ENCODE measurements at regions not wholly inside any gene's neighbourhood (a gene's known extent, or its start where the extent isn't known, plus 50 kb on each side); places are given as distances from the start of the nearest gene placed in this dataset.

DNA sequence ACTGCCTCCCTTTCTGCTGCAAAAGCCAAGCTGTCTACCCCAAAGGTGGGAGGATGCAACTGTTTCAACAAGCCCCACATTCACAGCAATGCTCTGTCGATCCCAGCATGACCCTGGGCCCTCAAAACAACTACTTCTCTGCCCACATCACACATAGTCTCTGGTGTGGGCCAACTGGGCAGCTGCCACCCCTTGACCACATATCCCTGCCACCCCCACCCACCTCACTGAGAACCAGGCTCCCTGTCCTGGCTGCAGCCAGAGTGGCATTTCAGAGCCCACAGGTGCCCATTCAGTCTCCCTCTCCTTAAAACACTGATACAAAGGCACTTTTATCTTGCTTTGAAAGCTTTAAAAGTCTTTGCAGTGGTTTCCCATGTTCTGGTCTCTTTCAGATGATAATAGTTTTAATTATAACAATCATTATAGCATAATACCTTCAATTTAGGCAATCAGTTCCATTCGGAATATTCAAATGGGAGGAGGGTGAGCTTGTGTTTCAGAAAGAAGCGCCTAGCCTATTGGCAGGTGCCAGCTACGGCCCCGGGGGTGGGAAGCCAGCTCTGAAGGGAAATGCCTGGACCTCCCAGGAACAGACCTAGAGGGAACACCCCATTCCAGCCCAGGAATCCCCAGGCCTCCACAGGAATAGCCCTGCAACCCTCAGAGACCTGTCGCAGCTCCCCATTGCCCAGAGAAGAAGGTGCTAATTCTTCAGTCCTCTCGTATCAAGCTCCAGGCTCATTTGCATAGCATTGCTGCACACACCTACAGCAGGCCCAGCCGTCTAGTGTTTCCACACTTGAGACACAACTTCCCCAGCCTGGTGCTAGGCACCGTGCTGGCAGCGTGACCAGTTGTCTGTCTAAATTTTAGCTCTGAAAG, 90.8 kb downstream of the C5orf15 start:
- Histone ChIP-seq H3K4me3 (ENCODE audit: low read depth, low read length, poor library complexity, severe bottlenecking) (no peak overlapping the region), H3K4me2 (ENCODE audit: low read length) (no peak overlapping the region), H3K79me2 (ENCODE audit: insufficient read depth, low read depth, low read length) (no peaks in the 10 kb centered on the region), H3K9me2 (ENCODE audit: insufficient read depth, low read length) (no peaks in the 10 kb centered on the region), H3K27ac (ENCODE audit: low read depth, low read length, poor library complexity, severe bottlenecking) (no peak overlapping the region), H2AFZ (ENCODE audit: low read length) (no peak overlapping the region), H4K20me1 (ENCODE audit: insufficient read depth, low read length) (no peaks in the 10 kb centered on the region), H3K4me1 (ENCODE audit: insufficient read depth, low read length, poor library complexity, severe bottlenecking) (no peaks in the 10 kb centered on the region), H3K9me3 (ENCODE audit: low read length) (no peaks in the 10 kb centered on the region), H3K36me3 (ENCODE audit: insufficient read depth, low read length) (no peaks in the 10 kb centered on the region)
- TF ChIP-seq EZH2phosphoT487 (IDR thresholded peaks at IDR 0.05; ENCODE audit: borderline replicate concordance, low read depth, low read length): no peak
- TF ChIP-seq, protein P1, sequence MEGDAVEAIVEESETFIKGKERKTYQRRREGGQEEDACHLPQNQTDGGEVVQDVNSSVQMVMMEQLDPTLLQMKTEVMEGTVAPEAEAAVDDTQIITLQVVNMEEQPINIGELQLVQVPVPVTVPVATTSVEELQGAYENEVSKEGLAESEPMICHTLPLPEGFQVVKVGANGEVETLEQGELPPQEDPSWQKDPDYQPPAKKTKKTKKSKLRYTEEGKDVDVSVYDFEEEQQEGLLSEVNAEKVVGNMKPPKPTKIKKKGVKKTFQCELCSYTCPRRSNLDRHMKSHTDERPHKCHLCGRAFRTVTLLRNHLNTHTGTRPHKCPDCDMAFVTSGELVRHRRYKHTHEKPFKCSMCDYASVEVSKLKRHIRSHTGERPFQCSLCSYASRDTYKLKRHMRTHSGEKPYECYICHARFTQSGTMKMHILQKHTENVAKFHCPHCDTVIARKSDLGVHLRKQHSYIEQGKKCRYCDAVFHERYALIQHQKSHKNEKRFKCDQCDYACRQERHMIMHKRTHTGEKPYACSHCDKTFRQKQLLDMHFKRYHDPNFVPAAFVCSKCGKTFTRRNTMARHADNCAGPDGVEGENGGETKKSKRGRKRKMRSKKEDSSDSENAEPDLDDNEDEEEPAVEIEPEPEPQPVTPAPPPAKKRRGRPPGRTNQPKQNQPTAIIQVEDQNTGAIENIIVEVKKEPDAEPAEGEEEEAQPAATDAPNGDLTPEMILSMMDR (conservative IDR thresholded peaks at IDR 0.05; ENCODE audit: low read length): no peak
- intact Hi-C loops (cut with micrococcal nuclease; ENCODE audit: unreplicated experiment): no loop called here
- CTCF ChIA-PET (ENCODE audit: unreplicated experiment): interaction anchor here (0.8 kb wide), 1 partner anchor 9 kb away, joined by 3 read pairs; no protein-coding TSS in a partner anchor
- POLR2A ChIA-PET: no interaction called here
- DNase-seq (ENCODE audit: low spot score): no peak
- BruUV-seq (replicated peaks): no TSS peak

DNA sequence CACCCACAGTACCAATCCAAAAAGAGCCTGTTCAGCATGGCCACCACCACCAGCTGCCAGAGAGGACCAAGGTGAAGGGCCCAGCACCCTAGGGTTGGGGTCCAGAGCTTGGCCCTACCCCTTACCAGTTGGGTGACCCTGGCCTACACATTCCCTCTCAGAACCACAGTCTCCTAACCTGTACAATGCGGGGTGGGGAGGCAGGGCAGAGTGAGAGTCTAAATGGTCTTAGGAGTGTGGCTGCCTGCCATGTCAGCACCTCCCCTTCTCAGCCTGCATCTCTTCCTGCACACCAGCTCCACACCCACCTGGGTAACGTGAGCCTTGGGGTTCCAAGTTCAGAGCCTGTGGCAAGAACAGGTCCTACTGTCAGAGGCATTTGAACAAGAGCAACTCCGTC, 92.2 kb downstream of the C5orf15 start:
- BruUV-seq (replicated peaks): no TSS peak
- TF ChIP-seq, protein P1 (conservative IDR thresholded peaks at IDR 0.05; ENCODE audit: low read length): no peak
- TF ChIP-seq EZH2phosphoT487 (IDR thresholded peaks at IDR 0.05; ENCODE audit: borderline replicate concordance, low read depth, low read length): no peak
- Histone ChIP-seq H3K9me3 (ENCODE audit: low read length) (no peaks in the 10 kb centered on the region), H3K36me3 (ENCODE audit: insufficient read depth, low read length) (no peaks in the 10 kb centered on the region), H3K4me2 (ENCODE audit: low read length) (no peak overlapping the region), H3K4me3 (ENCODE audit: low read depth, low read length, poor library complexity, severe bottlenecking) (no peak overlapping the region), H3K79me2 (ENCODE audit: insufficient read depth, low read depth, low read length) (no peaks in the 10 kb centered on the region), H3K4me1 (ENCODE audit: insufficient read depth, low read length, poor library complexity, severe bottlenecking) (no peaks in the 10 kb centered on the region), H4K20me1 (ENCODE audit: insufficient read depth, low read length) (no peaks in the 10 kb centered on the region), H3K9me2 (ENCODE audit: insufficient read depth, low read length) (no peaks in the 10 kb centered on the region), H2AFZ (ENCODE audit: low read length) (no peak overlapping the region), H3K27ac (ENCODE audit: low read depth, low read length, poor library complexity, severe bottlenecking) (no peak overlapping the region)
- ChIA-PET POLR2A (no interaction called here), CTCF (ENCODE audit: unreplicated experiment) (no interaction called here)
- intact Hi-C loops (cut with micrococcal nuclease; ENCODE audit: unreplicated experiment): no loop called here
- no peak for DNase-seq (ENCODE audit: low spot score)

DNA sequence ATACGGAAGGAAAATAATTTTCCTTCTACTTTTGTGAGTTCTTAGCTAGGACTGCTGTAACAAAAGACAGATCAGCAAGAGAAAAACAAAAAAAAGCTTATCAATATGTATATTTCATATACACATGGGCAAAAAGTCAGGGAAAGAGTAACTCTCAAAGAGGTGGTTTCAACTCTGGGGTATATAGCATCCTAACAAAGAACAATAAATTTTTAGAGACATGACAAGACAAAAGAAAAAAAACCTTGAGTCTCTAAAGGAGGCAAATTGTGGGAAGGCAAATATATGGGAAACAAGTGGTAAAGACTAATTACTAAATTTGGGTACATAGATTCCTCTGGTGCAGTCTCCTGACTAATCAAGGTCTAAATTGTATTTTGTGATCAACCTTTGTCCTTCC, 93.2 kb downstream of the C5orf15 start:
- Histone ChIP-seq H2AFZ (ENCODE audit: low read length) (no peak overlapping the region), H3K79me2 (ENCODE audit: insufficient read depth, low read depth, low read length) (no peaks in the 10 kb centered on the region), H3K4me3 (ENCODE audit: low read depth, low read length, poor library complexity, severe bottlenecking) (no peak overlapping the region), H4K20me1 (ENCODE audit: insufficient read depth, low read length) (no peaks in the 10 kb centered on the region), H3K9me2 (ENCODE audit: insufficient read depth, low read length) (no peaks in the 10 kb centered on the region), H3K4me1 (ENCODE audit: insufficient read depth, low read length, poor library complexity, severe bottlenecking) (no peaks in the 10 kb centered on the region), H3K27ac (ENCODE audit: low read depth, low read length, poor library complexity, severe bottlenecking) (no peak overlapping the region), H3K4me2 (ENCODE audit: low read length) (no peak overlapping the region), H3K36me3 (ENCODE audit: insufficient read depth, low read length) (no peaks in the 10 kb centered on the region), H3K9me3 (ENCODE audit: low read length) (no peaks in the 10 kb centered on the region)
- TF ChIP-seq EZH2phosphoT487 (IDR thresholded peaks at IDR 0.05; ENCODE audit: borderline replicate concordance, low read depth, low read length): no peak
- TF ChIP-seq, protein P1 (conservative IDR thresholded peaks at IDR 0.05; ENCODE audit: low read length): no peak
- BruUV-seq (replicated peaks): no TSS peak
- intact Hi-C loops (cut with micrococcal nuclease; ENCODE audit: unreplicated experiment): no loop called here
- no peak for DNase-seq (ENCODE audit: low spot score)
- CTCF ChIA-PET (ENCODE audit: unreplicated experiment): no interaction called here
- POLR2A ChIA-PET: interaction anchor here (0.8 kb wide), 1 partner anchor 14 kb away, joined by 3 read pairs; no protein-coding TSS in a partner anchor

All from OCI-LY7 (cell line).